ENCODE measurements at regions not wholly inside any gene's neighbourhood (a gene's known extent, or its start where the extent isn't known, plus 50 kb on each side); places are given as distances from the start of the nearest gene placed in this dataset.

DNA sequence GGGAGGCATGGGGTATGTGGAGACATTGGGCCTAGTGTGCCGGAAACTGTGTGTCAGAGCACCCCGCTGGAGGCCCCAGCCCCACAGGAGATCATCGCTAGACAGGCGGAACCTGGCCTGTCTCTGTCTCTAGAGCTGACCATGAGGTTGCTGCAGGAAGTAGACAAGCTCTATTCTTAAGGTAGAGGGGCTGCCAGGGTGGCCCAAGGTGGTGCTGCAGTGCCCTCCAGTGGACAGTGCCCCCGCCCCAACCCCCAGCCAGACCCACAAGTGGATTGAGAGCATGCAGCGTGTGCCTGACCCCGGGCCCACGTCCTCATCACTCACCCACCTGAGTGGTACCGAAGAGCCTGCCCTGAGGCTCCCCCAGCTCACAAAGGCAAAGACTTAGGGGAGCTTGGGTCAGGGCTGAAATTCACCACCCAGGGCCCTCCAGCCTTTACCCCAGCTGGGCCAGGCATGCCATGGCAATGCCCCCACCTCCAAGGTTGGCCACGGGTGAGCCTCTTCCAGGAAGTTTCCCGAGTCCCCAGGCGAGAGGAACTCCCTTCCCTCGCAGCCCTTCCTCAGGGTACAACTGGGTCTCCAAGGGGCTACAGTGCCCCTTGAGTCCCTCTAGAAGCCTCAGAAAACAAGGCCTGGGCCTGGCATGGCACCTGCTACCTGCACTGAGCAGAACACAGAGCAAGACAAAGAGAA is 155.0 kb downstream of the TTC32 start:
- DNase-seq = no peak

DNA sequence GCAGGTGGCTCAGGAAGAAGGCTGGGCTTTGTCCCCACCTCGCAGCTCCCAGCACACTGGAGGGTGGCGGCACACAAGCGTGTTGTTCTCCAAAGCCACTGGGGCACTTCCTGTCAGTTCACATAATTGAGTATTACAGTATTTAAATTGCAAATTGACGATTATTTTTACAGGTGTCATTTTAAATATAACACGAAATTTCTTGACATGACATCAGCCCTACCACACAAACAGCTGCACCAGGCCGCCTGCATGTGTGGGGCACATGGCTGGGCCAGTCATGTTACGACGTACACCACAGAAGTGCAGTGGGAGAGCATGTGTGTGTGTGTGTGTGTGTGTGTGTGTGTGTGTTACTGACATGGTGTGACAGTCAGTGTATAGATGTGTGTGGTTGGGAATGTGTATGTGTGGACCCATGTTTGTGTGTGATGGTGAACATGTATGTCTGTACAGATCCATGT is 155.6 kb downstream of the TTC32 start:
- DNase-seq = no peak

DNA sequence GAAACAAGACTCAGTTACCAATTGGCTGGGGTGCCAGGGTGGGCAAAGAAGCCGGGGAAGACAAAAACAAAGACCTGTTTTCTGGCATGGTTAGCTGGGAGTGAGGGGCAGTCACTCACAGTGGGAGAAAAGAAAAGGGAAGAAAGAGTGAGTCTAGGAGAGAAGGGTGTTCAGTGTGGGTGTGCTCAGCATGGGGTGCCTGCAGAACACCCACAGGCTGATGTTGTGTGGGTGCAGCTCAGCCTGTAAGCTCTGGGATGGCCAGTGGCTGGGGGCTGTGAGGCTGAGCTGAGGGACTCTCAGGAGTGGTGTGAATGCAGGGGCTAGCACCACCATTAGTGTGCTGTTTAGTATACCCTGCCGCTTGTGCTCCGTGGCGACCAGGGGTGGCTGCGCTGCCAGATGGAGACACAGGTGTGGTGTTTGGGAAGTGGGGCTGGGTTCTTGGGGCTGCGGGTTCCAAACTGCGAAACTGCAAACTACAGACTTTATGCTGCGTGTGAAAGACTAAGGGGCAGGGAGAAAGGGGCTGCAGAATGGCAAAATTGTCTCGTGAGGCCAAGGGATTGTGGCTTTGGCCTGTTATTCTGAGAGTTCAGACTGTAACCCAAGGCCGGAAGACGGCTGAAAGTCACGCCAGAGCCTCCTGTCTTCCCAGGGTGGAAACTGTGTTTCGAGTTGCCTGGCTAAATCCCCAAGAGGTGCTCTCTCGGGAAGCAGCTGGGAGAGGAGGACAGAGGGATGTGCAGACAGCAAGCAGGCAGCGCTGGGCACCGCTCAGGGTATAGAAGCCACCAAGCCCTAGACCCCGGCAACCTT is 156.3 kb downstream of the TTC32 start:
- no peak for DNase-seq

DNA sequence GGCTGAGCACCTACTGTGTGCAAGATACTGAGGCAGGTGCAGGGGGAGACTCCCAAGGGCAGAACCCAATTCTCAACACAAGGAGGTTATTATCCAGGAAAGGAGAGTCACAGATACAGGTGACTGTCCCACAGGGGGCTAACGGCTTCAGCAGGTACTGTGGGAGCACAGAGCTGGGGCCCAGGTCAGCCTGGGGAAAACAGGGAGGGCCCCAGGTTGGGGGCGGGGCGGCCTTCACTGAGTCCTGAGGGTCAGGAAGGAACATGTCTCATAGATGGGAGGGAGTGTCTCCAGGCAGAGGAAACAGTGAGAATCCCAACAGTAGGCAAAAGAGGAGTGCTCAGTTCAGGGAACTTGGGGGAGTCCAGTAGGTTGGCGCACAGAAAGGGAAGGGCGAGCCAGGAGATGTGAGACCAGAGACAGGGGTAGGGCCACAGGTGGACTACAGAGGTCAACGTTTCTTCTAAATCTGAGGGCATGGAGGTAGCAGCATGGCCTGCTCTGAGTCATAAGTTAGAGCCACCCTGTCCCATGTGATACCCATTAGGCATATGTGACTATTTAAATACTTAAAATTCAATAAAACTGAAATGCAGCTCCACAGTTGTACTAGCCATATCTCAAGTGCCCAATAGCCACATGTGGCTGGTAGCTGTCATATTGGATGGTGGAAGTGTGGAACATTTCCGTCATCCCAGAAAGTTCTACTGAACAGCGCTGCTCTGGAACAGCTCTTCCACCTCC is 157.2 kb downstream of the TTC32 start:
- no peak for DNase-seq

DNA sequence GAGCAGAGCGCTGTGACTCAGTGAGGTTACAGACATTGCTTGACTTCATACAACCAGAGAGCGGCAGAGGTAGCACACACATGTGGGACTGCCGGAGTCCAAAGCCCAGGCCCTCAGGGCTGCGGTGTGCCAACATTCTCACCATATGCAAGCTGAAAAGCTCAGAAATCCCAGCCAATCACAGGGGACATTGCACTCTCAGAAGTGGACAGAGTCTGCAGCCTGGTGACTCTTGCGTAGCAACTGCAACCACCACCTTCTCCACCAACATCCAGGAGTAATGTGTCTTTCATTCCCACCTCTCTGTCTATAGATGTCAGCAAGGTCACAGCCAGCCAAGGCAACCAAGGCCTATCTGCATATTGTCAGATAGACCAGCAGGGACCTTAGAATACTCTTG is 158.1 kb downstream of the TTC32 start:
- DNase-seq = no peak

DNA sequence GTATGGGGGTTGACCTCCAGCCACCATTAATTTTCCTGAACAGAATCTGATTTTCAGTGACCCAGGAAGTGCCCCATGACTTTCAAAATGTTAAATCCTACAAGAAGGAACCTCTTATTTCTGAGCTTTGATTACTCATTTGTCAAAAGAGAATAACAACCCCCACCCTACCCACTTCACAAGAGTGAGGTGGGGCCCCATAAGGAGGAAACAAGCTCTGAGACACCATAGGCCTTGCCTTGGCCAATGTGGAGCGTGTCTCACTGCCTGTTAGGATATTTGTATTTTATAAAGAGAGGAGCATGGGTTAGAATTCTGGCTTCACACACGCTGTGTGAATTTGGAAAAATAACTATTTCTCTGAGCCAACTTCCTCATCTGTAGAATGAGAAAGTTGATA is 158.9 kb downstream of the TTC32 start:
- DNase-seq = no peak

DNA sequence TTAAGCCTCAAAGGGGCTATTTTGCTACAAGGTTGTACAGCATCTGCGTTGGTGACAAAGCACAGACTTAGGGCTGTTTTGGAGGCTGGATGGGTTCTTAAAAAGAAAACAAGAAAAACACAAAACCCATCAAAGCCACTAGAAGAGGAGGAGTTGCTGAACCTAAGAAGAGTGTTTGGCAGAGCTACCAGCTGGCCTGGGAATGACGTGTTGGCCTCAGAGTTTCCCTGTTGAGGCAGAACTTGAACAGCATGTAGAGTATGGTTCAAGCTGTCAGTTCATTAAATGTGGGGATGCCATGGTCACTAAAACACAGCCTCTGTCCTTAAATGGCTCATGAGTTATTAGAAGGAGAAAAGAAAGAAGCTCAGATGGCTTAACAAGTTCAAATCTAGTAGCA is 162.5 kb downstream of the TTC32 start:
- no peak for DNase-seq

DNA sequence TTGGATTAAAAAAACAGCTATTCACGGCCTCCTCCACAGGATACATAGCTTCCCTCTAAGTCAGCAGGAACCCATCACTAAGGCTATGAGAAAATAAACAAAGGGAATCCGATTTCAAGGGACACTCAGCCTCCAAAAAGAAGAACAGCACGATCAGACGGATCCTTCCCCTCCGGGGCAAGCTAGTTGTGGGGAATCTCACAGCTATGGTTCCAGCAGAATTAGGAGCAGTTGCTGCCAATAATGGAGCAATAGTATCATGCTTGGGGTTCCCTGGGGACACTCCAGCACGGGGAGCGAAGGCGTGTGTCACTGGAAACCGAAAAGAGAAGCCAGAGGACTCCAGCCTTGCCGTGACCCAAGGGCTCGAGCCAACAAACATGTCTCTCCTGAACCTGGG is 163.1 kb downstream of the TTC32 start:
- DNase-seq = no peak

DNA sequence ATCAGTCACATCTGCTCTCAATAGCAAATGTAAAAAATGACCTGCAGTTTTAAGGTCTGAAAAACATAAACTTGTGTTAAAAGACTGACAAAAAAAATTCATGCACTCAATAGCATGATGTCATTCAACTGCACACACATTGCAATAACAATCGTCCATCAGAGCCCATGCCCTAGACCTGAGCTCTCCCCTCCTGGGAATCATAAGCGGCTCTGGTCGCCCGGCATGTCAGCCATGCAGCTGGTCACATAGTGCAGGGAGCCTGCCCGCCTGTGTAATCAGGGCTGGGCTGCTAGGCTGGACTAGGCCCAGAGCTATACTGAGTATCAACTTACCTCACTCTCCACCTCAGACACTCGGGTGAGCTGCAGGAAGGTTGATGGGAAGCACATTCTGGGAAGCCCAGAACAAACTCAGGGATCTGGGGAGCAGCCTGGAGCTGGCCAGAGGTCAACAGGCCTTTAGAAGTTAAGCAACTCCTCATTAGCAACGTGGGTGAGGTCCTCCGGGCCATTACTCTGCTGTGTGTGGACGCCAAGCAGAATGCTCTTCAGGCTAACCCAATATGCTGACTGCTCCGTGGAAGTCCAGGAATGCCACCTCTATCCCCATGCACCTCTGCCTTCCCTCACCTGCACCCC is 165.5 kb downstream of the TTC32 start:
- no peak for DNase-seq

DNA sequence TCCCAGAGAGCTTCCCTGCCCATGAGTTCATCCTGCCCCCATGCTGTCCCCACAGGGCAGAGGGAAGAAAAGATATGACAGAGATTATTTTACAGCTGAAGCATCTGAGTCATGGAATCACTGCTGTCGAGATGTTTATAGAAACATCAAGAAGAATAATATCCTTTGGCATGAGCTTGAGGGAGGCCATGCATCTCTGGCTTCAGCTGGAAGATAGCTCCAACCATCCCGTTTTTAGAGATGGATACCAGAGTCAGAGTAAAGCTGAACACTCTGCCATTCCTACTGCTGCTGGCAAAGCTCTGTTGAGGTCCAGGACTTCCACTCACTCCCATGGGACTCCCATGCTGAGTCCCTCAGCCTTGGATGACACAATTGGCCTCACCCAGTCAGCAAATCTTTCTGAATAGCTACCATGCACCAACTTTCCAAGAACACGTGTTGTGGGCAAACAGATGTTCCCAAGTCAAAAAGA is 167.8 kb downstream of the TTC32 start:
- no peak for DNase-seq

DNA sequence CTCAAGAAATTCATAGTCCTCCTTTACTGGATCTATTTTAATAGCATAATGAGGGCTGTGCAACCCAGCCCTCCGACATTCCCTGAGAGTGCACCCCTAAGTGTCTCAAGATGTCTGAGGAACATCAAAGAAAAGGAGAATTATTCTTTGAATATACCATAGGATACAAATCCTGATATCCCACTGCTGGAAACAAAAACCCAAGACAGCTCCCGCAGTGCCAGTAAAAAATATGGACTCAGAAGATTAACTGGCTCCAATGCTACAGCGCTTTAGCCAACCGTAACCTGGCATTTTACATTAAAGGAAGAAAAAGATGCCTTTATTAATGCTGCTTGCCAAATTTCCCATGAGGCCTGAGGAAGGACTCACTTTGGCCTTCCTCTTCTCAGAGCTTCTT is 168.4 kb downstream of the TTC32 start:
- no peak for DNase-seq

DNA sequence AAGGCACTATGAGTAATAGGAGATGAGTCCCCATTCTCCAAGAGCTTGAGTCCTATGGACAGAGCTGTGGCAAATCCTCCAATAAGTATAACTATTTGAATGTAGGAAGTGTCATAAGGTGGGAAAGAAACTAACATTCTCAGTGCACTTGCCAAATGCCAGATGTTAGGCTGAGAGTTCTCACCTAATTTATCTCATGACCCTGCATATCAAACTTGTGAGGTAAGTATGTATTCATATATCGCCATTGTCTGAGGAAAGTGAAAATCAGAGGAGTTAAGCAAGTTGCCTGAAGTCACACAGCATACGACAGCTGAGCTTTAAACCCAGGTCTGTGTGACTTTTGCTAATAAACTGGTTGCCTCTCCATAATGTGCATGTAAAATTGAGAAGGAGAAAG is 169.5 kb downstream of the TTC32 start:
- DNase-seq = no peak

DNA sequence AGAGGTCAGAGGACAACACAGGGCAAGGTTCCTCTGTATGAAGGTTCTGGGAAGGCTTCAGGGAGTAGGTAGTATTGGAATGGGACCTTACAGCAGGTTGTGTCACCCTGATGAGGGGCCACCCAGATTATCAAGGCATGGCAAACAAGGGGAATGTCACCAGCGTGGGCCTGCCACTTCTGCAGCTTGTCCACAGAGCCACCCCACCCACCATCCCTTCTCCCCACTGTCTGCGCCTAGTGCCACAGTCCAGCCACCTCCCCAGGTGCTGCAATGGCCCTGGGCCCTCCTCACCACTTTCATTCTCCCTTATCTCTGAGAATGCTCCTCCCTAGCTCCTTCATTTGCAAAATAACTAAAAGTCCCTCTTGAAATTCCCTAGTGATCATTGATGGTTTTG is 170.3 kb downstream of the TTC32 start:
- DNase-seq = no peak

DNA sequence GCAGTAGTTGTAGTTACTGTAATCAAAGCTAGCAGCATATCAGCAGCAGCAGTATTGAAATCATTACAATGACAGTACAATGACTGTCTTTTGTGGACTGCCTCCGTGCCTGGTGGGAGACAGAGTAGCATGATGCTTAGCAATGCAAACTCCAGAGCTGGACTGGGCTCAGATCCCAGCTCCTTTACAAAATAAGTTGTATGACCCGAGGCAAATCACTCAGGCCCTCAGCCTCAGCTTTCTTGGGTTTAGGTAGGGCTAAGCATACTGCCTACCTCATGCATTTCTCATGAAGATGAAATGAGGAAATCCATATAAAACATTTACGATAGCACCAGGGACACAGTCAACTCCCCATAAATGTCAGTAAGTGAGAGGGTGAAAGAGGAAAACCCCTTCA is 170.7 kb downstream of the TTC32 start:
- DNase-seq = no peak

DNA sequence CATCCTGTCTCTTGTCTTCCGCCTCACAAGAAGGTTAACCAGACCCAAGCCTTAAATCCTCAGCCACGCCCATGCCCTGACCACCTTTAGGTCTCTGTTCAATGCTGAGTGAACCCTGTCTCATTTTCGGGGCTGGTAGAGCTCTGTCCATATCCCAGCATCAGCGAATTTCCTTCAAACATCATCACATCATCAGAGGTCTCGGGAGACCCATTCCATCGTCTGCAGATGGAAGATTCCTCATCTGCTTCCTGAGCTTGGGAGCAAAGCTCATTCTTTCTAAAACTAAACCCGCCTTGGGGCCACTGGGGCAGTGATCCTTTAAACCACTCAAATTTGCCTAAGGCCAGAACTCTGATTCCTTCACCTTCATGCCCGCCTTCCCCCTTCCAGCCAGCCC is 173.7 kb downstream of the TTC32 start:
- no peak for DNase-seq

DNA sequence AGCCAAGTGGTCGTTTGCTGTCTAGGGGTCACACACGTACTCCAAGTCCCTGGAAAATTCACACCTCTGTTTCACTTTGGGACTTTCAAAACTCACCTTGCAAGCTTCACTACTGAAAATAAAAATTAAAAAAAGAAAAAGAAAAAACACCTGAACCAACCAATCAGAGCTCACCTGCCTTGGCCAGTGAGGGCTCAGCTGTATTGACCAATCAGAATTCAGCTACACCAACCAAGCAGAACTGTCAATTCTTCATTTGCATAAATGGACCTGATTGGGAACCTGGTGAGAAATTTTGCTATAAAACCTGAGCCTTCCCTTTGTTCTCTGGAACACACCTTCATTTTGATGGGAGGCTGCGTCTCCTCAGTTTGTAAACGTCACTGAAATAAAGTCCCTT is 176.4 kb downstream of the TTC32 start:
- no peak for DNase-seq

DNA sequence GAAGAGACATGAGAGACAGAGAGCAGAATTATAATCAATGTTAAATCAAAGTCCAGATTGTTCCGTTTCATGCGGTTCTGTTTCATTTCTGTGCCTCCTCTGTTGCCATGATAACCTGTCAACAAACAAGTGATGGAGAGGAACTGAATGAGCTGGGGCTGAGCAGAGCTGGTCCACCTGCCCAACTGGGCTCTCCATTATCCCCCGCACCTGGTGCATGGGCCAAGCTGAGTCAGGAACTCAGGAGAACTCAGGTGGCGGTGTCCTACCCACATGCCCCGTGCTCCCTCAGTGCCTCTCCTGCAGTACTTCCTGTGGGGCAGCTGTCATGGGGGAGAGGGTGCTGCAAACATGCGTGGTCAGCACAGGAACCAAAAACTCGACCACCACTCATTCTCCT is 178.8 kb downstream of the TTC32 start:
- DNase-seq = no peak

DNA sequence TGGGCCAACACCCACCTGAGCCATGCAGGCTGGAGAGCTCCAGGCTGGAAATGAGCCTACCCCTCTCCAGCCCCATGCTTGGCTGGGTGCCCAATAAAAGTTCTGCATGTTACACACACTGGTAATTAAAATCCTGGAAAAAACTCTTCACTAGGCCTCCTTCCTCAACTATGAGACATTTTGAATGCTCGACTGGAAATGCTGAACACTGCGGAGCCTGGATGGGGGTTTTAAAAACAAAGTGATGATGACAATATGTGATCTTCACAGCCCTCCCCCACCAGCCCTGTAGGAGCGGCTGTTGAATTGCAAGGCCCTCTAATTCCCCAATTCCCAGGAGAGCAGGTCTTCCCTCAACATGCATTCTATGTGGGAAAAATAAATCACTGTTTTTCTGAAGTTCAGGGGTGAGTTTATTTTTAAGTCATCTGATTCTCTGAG is 179.2 kb downstream of the TTC32 start:
- no peak for DNase-seq

DNA sequence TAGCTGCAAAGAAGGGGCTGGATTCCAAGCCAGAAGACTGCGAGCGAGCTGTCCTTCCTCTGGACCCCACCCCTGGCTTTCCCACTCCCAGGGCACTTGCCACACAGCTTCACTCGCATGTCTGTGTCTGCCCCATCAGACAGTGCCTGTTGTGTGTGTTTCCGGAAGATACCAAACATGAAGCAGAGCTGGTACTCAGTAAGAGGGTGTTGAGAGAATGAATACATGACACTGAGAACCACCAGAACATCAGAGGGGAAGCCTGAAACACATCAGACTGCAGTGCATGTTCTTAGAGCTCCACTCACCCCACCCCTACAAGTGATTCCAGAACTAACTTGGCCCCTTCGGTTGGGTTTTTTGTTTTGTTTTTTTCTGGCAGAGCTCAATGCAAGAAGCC is 181.5 kb downstream of the TTC32 start:
- DNase-seq = no peak

DNA sequence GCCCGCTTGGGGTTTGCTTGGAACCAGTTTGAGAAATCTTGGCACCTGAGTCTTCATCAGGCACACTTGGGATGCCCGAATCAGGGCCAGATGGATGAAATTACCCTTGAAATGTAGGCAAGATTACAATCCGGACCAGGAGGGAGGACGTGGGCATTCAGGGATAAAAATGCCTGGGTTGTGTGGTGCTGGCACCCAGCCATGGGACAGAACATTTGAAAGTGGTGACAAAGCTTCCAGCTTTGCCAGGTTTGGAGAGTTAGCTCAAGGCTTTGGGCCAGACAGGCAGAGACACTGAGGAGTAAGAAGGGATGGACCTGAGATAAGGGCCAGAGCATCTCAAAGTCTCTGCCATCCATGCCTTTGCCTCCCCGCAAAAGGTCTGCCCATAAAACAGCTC is 182.2 kb downstream of the TTC32 start:
- DNase-seq = no peak

DNA sequence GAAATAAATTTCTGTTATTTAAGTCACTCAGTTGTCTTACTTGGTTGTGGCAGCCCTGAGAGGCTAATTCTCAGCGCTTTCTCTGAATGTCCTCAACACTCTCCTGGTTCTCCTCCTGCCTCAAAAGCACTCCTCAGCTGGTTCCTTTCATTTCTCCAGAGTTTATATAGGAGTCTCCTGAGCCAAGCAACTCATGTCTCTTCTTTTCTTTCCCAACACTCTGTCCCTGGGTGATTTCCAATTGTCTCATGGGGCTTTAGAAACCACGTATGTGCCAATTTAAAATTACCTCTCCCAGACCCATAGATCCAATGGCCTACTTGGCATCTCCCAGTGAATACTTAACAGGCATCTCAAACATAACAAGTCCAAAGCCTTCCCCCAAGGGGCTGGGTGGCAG is 184.3 kb downstream of the TTC32 start:
- no peak for DNase-seq

DNA sequence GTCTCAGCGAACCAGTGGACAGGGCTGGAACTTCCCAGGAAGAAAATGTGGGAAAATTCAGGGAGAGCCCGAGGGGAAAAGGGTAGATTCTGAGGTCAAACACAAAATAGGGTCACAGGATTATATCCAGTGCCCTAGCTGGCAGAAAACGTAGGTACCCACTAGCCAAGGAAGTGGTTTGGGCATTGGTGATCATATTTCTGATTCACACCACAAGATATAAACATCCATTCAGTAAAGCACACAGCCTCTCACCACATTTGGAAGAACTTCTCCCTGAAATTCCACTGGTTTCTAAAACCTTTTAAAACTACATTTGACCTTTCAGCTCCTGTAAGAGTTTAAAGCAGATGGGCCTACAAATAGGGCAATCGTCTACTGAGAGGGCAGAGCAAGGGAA is 186.9 kb downstream of the TTC32 start:
- DNase-seq = no peak

DNA sequence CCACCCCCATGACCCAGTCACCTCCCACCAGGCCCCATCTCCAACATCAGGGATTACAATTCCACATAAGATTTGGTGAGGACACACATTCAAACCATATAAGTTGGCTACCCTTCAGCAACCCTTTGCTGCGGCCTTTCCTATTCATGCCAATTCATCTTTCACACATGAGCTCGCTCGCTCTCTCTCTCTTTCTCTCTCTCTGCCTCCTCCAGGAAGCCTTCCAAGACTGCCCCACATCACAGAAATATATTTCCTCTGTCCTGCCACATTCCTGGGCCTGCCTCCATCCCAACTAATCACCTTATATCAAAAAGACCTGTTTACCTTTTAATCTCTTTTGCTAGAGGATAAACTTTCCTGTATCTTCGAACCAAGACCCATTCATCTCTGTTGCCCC is 188.9 kb downstream of the TTC32 start:
- no peak for DNase-seq
